ELR (cell line): ENCODE measurements at regions not wholly inside any gene's neighbourhood (a gene's known extent, or its start where the extent isn't known, plus 50 kb on each side); places are given as distances from the start of the nearest gene placed in this dataset.

ENCODE experiments used
- DNase-seq: peaks from one replicate; pipeline ENCODE4 v3.0.0-alpha.2; 2015; ENCODE audit warnings: low read depth

GRCh38 chr16:64165368-64165767 is 956.5 kb downstream of the CDH11 start:
- DNase-seq = no peak

- no peak for DNase-seq
These were observed 959.1 kb downstream of the CDH11 start for GRCh38 chr16:64162613-64163375.

GRCh38 chr16:64159976-64160375 is 961.9 kb downstream of the CDH11 start:
- no peak for DNase-seq

- DNase-seq = no peak
These were observed 962.8 kb downstream of the CDH11 start for GRCh38 chr16:64158941-64159588.

GRCh38 chr16:64153718-64154117 is 968.1 kb downstream of the CDH11 start:
- DNase-seq = peak; percentile 72

- peak; percentile 16 for DNase-seq
These were observed 969.7 kb downstream of the CDH11 start for GRCh38 chr16:64151990-64152767.

GRCh38 chr16:64150193-64150592 is 971.7 kb downstream of the CDH11 start:
- DNase-seq = peak; percentile 13

GRCh38 chr16:64149756-64150155 is 972.1 kb downstream of the CDH11 start:
- no peak for DNase-seq

GRCh38 chr16:64148356-64148755 is 973.5 kb downstream of the CDH11 start:
- DNase-seq = no peak

GRCh38 chr16:64147941-64148340 is 973.9 kb downstream of the CDH11 start:
- DNase-seq = no peak

- DNase-seq = no peak
These were observed 977.2 kb downstream of the CDH11 start for GRCh38 chr16:64144617-64145016.

- DNase-seq = no peak
These were observed 983.2 kb downstream of the CDH11 start for GRCh38 chr16:64138621-64139020.

GRCh38 chr16:64138006-64138405 is 983.9 kb downstream of the CDH11 start:
- no peak for DNase-seq

GRCh38 chr16:64136743-64137142 is 985.1 kb downstream of the CDH11 start:
- DNase-seq = no peak

- DNase-seq = no peak
These were observed 985.5 kb downstream of the CDH11 start for GRCh38 chr16:64136314-64136713.

GRCh38 chr16:64133366-64133765 is 988.5 kb downstream of the CDH11 start:
- no peak for DNase-seq

- DNase-seq = no peak
These were observed 989.0 kb downstream of the CDH11 start for GRCh38 chr16:64132759-64133361.

GRCh38 chr16:64132190-64132589 is 989.7 kb downstream of the CDH11 start:
- DNase-seq = no peak

GRCh38 chr16:64131423-64131822 is 990.4 kb downstream of the CDH11 start:
- no peak for DNase-seq

GRCh38 chr16:64130140-64130539 is 991.7 kb downstream of the CDH11 start:
- DNase-seq = no peak

GRCh38 chr16:64122177-64122576 is 999.7 kb downstream of the CDH11 start:
- DNase-seq = peak; percentile 0

- peak; percentile 56 for DNase-seq
These were observed 1000.4 kb downstream of the CDH11 start for GRCh38 chr16:64121473-64121872.
